PC-3 (cell line): ENCODE measurements at regions not wholly inside any gene's neighbourhood (a gene's known extent, or its start where the extent isn't known, plus 50 kb on each side); places are given as distances from the start of the nearest gene placed in this dataset.

Experiments
- CTCF ChIP-seq: fragments of 300-600 bp; sonication (generic); conservative IDR thresholded peaks from 2 replicates; pipeline ENCODE4 v1.5.1; 2017; ENCODE audit warnings: antibody characterized with exemption, low read depth, mild to moderate bottlenecking, low read length
- EZH2 ChIP-seq: fragments of 300-600 bp; sonication (generic); IDR thresholded peaks from one replicate; pipeline ENCODE4 v1.6.1; 2017; ENCODE audit warnings: antibody characterized with exemption, mild to moderate bottlenecking, low read length; ENCODE audit not compliant: unreplicated experiment
- EZH2phosphoT487 ChIP-seq: fragments of 300-600 bp; sonication (generic); IDR thresholded peaks from 2 replicates; pipeline ENCODE4 v1.6.1; 2018; ENCODE audit warnings: mild to moderate bottlenecking, antibody characterized with exemption, low read length, borderline replicate concordance

GRCh38 chr4:123916821-123917220 lies 520.2 kb downstream of the SPRY1 start:
- TF ChIP-seq CTCF: no peak
- TF ChIP-seq EZH2: no peak
- no peak for TF ChIP-seq EZH2phosphoT487
